ENCODE measurements at regions not wholly inside any gene's neighbourhood (a gene's known extent, or its start where the extent isn't known, plus 50 kb on each side); places are given as distances from the start of the nearest gene placed in this dataset.
"Not testable (repeated sequence)": the region's sequence is repeated elsewhere in the genome, so short reads cannot be mapped to it uniquely, and the experiment has no call there.

- DNase-seq = peak; percentile 63
Observed at GRCh38 chr3:98644168-98644567, 50.8 kb upstream of the CPOX start.

GRCh38 chr3:98645039-98645438, 51.6 kb upstream of the CPOX start:
- peak; percentile 82 for DNase-seq

- DNase-seq = no peak
Observed at GRCh38 chr3:98646680-98647079, 53.3 kb upstream of the CPOX start.

DNA sequence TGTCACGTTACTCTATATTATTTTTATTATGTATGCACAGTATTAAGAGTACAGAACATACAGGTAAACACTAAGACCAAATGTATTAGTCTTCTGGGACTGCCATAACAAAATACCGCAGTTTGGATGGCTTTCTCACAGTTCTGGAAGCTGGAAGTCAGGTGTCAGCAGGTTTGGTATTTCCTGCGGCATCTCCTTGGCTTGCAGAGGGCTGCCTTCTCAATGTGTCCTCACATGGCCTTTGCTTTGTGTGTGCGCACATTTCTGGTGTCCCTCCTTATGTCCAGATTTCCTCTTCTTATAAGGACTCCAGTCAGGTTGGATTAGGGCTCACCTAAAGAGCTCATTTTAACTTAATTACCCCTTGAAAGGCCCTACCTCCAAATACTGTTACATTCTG, 53.8 kb upstream of the CPOX start:
- no peak for DNase-seq

- DNase-seq = peak; percentile 92
Observed at GRCh38 chr3:98650971-98651779, 57.8 kb upstream of the CPOX start.

DNA sequence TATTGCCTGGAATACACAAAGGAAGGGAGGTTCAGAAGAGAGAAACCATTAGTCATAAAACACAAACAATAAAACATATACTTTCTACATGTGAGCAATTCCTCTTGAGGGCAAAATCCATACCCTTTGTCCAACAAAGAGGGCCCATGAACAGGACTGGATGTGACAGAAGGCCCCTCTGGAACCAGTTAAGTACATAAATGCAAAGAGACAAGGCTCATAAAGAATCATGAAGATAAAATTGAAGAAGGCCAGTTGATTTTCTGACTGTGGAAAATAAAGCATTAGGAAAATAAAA, 58.3 kb upstream of the CPOX start:
- DNase-seq = no peak

DNA sequence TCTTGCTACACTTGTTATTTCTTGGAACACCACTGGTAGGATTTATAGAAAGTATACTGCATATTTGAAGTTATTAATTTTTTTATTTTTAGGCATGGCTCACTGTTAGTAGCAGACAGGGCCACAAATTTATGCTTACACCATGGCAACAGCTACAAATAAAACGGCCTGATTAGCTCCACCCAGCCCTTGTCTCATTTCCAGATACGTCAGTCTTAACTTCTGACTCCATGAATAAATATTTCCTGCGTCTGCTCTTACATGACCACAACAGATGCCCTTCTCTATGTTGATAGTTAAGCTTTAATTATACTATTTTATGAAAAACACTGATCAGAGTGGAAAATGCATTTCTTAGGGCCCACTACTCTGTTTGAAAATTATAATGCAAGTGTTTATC, 62.3 kb upstream of the CPOX start:
- no peak for DNase-seq

GRCh38 chr3:98657457-98657856, 64.0 kb upstream of the CPOX start:
- no peak for DNase-seq

DNA sequence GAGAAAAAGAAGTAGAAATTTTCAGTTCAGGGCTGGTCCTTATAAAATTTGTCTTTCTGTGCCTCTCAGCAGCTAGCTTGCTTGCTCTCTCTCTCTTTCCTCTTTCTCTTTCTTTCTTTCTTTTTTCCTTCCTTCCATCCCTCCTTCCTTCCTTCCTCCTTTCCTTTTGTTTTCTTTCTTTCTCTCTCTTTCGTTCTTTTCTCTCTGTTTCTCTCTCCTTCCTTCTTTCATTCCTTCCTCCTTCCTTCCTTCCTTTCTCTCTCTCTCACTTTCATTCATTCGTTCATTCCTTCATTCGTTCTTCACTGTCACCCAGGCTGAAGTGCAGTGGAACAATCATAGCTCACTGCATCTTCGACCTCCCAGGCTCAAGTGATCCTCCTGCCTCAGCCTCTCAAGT, 69.3 kb upstream of the CPOX start:
- no peak for DNase-seq

DNA sequence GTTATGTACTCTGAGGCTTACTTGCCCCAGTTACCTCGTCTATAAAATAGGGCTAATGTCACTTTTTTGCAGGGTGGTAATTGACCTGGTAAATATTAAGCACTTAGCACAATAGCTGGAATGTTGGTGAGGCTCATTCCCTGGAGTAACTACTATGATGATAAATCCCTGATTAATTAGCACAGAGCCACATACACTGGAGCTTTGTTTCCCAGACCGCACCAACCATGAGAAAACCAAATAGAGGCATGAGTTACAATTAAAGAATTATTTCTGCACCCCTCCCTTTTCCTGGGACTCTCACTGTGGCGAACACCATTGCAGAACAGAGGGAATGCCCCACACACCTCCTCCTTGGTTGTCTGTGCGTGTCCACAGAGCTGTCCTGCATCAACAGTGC, 76.6 kb upstream of the CPOX start:
- no peak for DNase-seq

- DNase-seq = no peak
Observed at GRCh38 chr3:98679986-98680385, 83.2 kb upstream of the ST3GAL6 start.

DNA sequence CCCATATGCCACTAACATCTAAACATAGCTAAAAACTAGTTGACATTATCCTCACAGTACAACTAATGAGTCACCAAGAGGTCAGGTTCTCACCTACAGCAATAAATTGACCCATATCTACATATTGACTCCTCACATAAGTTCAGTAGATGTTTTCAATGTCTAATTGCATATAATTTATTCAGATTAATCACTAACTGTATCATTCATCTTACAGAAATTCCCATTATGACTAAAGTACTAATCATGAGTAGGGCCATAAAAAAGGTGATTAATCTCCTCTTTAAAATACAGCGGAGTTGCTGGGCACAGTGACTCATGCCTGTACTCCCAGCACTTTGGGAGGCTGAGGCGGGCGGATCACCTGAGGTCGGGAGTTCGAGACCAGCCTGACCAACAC, 82.4 kb upstream of the ST3GAL6 start:
- no peak for DNase-seq

DNA sequence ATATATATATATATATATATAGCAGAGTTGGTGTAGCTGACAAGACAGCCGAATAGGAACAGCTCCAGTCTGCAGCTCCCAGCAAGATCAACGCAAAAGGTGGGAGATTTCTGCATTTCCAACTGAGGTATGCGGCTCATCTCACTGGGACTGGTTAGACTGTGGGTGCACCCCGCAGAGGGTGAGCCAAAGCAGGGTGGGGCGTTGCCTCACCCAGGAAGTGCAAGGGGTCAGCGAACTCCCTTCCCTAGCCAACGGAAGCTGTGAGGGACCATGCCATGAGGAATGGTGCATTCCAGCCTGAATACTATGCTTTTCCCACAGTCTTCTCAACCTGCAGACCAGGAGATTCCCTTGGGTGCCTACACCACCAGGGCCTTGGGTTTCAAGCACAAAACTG, 81.7 kb upstream of the ST3GAL6 start:
- no peak for DNase-seq

GRCh38 chr3:98682391-98682790, 80.7 kb upstream of the ST3GAL6 start:
- not testable (repeated sequence) for DNase-seq

DNA sequence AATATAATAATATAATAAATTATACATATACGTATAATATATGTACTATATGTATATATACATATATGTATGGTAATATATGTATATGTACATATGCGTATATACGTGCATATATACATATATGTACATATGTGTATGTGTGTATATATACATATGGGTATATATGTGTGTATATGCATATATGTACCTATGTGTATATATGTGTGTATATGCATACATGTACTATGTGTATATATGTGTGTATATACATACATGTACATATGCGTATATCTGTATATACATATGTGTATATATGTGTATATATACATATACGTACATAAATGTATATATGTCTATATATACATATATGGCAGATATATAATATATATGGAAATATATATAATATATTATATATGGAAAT, 74.8 kb upstream of the ST3GAL6 start:
- no peak for DNase-seq

- no peak for DNase-seq
Observed at GRCh38 chr3:98690876-98691275, 72.3 kb upstream of the ST3GAL6 start.

DNA sequence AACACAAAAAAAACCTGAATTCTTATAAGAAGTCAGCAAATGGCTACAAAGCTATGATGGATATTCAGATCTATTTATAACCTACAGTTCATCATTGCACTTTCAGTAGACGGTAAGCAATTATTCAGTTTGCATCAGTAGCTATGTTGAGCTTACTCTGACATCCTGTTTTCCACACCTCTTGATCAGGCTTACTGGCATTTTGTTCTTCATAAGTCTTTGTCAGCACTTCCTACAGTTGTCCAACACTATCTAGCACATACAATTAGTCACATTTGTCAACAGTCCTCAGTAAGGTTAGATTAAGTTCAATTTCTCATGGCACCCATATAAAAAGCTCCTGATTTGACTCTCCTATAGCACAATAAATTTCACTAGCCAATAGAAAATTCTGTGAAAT, 71.2 kb upstream of the ST3GAL6 start:
- no peak for DNase-seq

DNA sequence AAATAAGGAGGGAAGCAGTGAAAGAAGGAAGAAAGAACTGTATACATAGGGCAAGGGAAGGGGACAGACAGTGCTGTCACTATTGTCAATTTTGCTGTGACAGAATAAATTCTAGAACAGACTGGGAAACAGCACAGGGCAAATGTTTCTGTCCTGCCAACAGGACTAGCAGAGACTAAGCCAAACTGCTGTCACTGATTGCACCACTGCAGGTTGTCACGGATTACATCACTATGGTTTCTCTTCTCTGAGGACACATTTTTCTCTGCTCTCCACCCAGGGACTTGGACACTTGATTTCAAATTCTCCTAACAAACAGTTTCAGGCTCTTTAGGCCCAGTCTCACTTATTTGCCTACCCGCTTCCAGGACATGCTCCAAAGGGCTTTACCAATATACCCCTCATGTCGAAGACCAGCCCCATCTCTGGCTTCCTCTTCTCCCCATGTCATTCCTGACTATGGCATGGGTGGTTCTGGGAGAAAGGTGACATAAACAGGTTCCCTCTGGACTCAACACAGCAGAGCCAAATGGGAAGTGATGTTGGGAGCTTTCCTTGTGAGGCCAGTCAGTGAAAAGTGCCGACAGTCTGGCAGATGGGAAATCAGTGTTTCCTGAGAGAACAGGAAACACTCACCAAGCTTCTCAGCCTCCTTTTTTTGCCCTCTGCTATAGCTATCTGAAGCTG, 70.2 kb upstream of the ST3GAL6 start:
- no peak for DNase-seq

GRCh38 chr3:98695796-98696195, 67.3 kb upstream of the ST3GAL6 start:
- peak; percentile 73 for DNase-seq

DNA sequence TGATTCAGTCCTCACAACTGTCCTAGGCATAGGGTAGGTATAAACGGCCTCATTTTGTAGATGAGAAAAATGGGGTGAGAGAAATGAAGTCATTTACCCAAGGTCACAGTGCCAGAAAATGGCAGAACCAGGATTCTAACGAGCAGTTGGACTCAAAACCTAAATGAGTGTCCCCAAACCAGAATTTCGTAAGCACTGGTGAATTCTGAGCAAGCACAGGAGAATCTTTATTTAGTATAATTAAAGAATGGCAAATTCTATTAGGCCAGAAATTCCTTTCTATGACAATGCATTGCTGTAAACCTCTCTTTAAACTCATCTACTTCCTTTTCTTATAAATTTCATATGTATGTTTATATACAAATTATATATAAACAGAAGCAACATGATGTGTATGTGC, 66.8 kb upstream of the ST3GAL6 start:
- DNase-seq = not testable (repeated sequence)

DNA sequence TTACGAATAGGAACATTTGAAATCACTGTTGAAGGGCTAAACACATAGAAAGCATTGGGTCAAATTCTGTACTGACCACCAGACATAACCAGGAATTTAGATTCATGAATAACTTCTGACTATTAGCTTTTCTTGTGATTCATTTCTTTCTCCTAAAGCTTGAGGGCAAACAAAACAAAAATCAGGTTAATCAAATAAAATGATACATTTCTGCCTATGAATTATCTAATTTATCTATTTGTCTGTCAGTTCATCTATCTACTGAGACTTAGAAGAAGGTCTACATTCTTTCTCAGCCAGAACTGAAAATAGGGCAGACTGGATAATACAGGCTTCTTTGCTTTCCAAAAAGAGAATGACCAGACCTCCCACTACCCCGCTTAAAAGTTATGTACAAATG, 65.9 kb upstream of the ST3GAL6 start:
- DNase-seq = no peak

DNA sequence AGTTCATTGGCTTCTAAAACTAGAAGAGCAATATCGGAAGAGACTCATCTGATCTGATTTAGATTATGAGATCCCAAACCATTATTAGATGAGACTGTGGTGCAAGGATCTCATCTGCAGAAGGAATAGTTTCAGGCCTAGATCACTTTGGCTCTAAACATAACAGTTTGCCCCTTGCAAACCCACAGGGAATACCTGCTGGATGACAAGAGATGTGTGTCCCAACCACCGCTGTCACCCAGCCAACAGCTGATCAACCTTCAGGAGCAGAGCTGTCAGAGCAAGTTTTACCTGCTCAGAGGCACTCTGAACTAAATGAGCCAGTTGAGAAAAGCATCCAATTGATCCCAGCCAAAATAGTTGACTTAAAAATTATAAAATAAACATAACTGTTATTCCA, 64.0 kb upstream of the ST3GAL6 start:
- DNase-seq = no peak

- DNase-seq = peak; percentile 45
Observed at GRCh38 chr3:98701071-98701675, 62.0 kb upstream of the ST3GAL6 start.

DNA sequence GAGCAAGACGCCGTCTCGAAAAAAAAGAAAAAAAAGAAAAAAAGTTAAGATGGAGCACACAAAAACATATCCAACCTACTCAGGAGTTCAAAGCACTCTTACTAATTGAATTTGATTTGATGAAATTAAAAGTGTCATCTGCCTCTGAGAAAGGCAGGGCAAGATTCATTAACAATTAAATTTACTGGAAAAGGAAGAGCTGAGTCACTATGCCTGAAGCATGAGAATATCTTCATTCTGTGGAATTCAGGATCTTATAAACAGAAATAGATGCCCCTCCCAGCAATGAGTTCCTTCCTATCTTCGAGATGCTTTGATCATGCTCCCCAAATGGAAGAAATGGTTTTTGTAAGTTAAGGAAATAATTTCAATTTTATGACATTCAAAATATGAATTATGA, 61.0 kb upstream of the ST3GAL6 start:
- DNase-seq = no peak

DNA sequence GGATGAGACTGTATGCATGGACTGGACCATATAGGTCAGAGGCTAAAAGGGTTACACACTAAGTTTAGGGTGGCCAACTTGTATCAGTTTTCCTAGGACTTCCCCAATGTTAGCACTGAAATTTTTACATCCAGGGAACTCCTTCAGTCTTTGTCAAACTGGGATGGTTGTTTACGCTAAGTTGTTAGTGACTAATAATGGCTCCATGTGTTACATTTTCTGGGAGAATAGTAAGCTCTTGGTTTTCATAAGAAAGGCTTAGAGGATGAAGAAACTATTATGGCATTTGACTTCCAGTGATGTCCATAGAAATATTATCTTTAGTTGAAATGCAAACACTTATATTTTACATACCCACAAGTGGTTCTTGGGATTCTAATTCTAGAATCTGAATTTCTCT, 57.9 kb upstream of the ST3GAL6 start:
- no peak for DNase-seq

Data from inflammatory macrophage treated with lipopolysaccharide for 4 hours (primary cell).